G401 (cell line): ENCODE measurements at regions not wholly inside any gene's neighbourhood (a gene's known extent, or its start where the extent isn't known, plus 50 kb on each side); places are given as distances from the start of the nearest gene placed in this dataset.

Experiments
- DNase-seq: peaks from one replicate; pipeline ENCODE4 v3.0.0-alpha.2; 2015; ENCODE audit warnings: low spot score
- in situ Hi-C: cut with HindIII; loops from 2 replicates; pipeline ENCODE4 v1.10.0; 2016; ENCODE audit warnings: low sequenced_read_pairs, mixed read lengths

- DNase-seq, result no peak
- in situ Hi-C loops, result no loop called here
Observed at GRCh38 chr4:89665662-89666061, 171.3 kb downstream of the SNCA start.

- DNase-seq, result no peak
- in situ Hi-C loops, result no loop called here
Observed at GRCh38 chr4:89664521-89664920, 172.4 kb downstream of the SNCA start.

GRCh38 chr4:89661173-89661899, 175.6 kb downstream of the SNCA start:
- in situ Hi-C loops, result no loop called here
- no peak for DNase-seq

GRCh38 chr4:89660444-89661172, 176.4 kb downstream of the SNCA start:
- DNase-seq, result no peak
- in situ Hi-C loops, result no loop called here

- no peak for DNase-seq
- in situ Hi-C loops, result no loop called here
Observed at GRCh38 chr4:89658701-89659024, 178.3 kb downstream of the SNCA start.

GRCh38 chr4:89657931-89658700, 178.8 kb downstream of the SNCA start:
- DNase-seq, result peak; percentile 83
- in situ Hi-C loops, result no loop called here

- no peak for DNase-seq
- in situ Hi-C loops, result no loop called here
Observed at GRCh38 chr4:89653012-89653411, 183.9 kb downstream of the SNCA start.

- in situ Hi-C loops, result no loop called here
Observed at GRCh38 chr4:89645482-89645881, 191.5 kb downstream of the SNCA start.

GRCh38 chr4:89641367-89641687, 195.6 kb downstream of the SNCA start:
- in situ Hi-C loops, result no loop called here
- DNase-seq, result no peak

More at GRCh38 chr4:89645482-89645881, 191.5 kb downstream of the SNCA start:
- no peak for DNase-seq

- DNase-seq, result peak; percentile 21
- in situ Hi-C loops, result no loop called here
Observed at GRCh38 chr4:89640620-89641366, 196.2 kb downstream of the SNCA start.

- in situ Hi-C loops, result no loop called here
Observed at GRCh38 chr4:89639395-89639794, 197.6 kb downstream of the SNCA start.

GRCh38 chr4:89625599-89626293, 211.2 kb downstream of the SNCA start:
- DNase-seq, result no peak
- in situ Hi-C loops, result no loop called here

More at GRCh38 chr4:89639395-89639794, 197.6 kb downstream of the SNCA start:
- no peak for DNase-seq

- DNase-seq, result no peak
- in situ Hi-C loops, result no loop called here
Observed at GRCh38 chr4:89619206-89619962, 217.6 kb downstream of the SNCA start.

GRCh38 chr4:89618151-89618550, 218.8 kb downstream of the SNCA start:
- in situ Hi-C loops, result no loop called here
- DNase-seq, result no peak

- in situ Hi-C loops, result no loop called here
- DNase-seq, result no peak
Observed at GRCh38 chr4:89617317-89617716, 219.6 kb downstream of the SNCA start.

- in situ Hi-C loops, result no loop called here
- no peak for DNase-seq
Observed at GRCh38 chr4:89616382-89616781, 220.6 kb downstream of the SNCA start.

- in situ Hi-C loops, result no loop called here
- DNase-seq, result no peak
Observed at GRCh38 chr4:89615051-89615450, 221.9 kb downstream of the SNCA start.

- DNase-seq, result no peak
- in situ Hi-C loops, result no loop called here
Observed at GRCh38 chr4:89614155-89614554, 222.8 kb downstream of the SNCA start.
